ENCODE measurements at regions not wholly inside any gene's neighbourhood (a gene's known extent, or its start where the extent isn't known, plus 50 kb on each side); places are given as distances from the start of the nearest gene placed in this dataset.

- no peak for DNase-seq
These were observed 260.1 kb downstream of the PRL start for GRCh38 chr6:22036699-22037098.

GRCh38 chr6:22041797-22042480 lies 254.9 kb downstream of the PRL start:
- no peak for DNase-seq

- DNase-seq, result no peak
These were observed 254.1 kb downstream of the PRL start for GRCh38 chr6:22042706-22043105.

- no peak for DNase-seq
These were observed 253.4 kb downstream of the PRL start for GRCh38 chr6:22043284-22043962.

GRCh38 chr6:22045261-22045912 lies 251.4 kb downstream of the PRL start:
- DNase-seq, result no peak

- no peak for DNase-seq
These were observed 247.8 kb downstream of the PRL start for GRCh38 chr6:22049002-22049401.

GRCh38 chr6:22053391-22053997 lies 243.3 kb downstream of the PRL start:
- no peak for DNase-seq

- DNase-seq, result no peak
These were observed 240.4 kb downstream of the PRL start for GRCh38 chr6:22056398-22056797.

GRCh38 chr6:22057962-22058361 lies 238.9 kb downstream of the PRL start:
- DNase-seq, result no peak

GRCh38 chr6:22059126-22059525 lies 237.7 kb downstream of the PRL start:
- DNase-seq, result no peak

GRCh38 chr6:22059946-22060345 lies 236.9 kb downstream of the PRL start:
- DNase-seq, result no peak

GRCh38 chr6:22062807-22063408 lies 233.9 kb downstream of the PRL start:
- DNase-seq, result no peak

- no peak for DNase-seq
These were observed 232.3 kb downstream of the PRL start for GRCh38 chr6:22064558-22064957.

GRCh38 chr6:22067122-22067521 lies 229.7 kb downstream of the PRL start:
- DNase-seq, result no peak

- no peak for DNase-seq
These were observed 229.2 kb downstream of the PRL start for GRCh38 chr6:22067671-22068070.

- DNase-seq, result no peak
These were observed 228.1 kb downstream of the PRL start for GRCh38 chr6:22068561-22069305.

GRCh38 chr6:22069306-22069800 lies 227.5 kb downstream of the PRL start:
- no peak for DNase-seq

GRCh38 chr6:22071270-22072041 lies 225.4 kb downstream of the PRL start:
- no peak for DNase-seq

- DNase-seq, result no peak
These were observed 223.9 kb downstream of the PRL start for GRCh38 chr6:22072949-22073348.

GRCh38 chr6:22073516-22074198 lies 223.2 kb downstream of the PRL start:
- DNase-seq, result no peak

GRCh38 chr6:22078288-22078687 lies 218.5 kb downstream of the PRL start:
- no peak for DNase-seq

All from NCI-H1930 (cell line).